Pancreas (tissue), 10 donors: ENCODE measurements at regions not wholly inside any gene's neighbourhood (a gene's known extent, or its start where the extent isn't known, plus 50 kb on each side); places are given as distances from the start of the nearest gene placed in this dataset.

ENCODE experiments used
- ATAC-seq, 4 donors: fragments of 200-7000 bp; cut with Tn5 transposase; one replicate each; pipeline versions ENCODE4 v1.8.0 to v1.9.1; 2020; ENCODE audit warnings: mild to moderate bottlenecking in 4 of 4, moderate library complexity in 4 of 4
- DNase-seq, 6 donors: peaks; one replicate each; pipeline ENCODE4 v3.0.0-alpha.2; 2020
- FAIRE-seq: peaks from 2 replicates; lab custom pipeline; 2012; peaks lifted over from hg19 to GRCh38; lab: Jason Lieb, UNC
- H3K27ac ChIP-seq, 4 donors: fragments of 200-600 bp; sonication (generic); 1 replicate in 3 of 4; 2 replicates in 1 of 4; pipeline versions ENCODE4 v1.5.0 to v1.8.0; 2020
- H3K27me3 ChIP-seq, 4 donors: fragments of 200-600 bp; one replicate each; pipeline ENCODE4 v1.8.0; 2021
- H3K36me3 ChIP-seq, 3 donors: fragments of 200-600 bp; sonication (generic) in 1 of 3; one replicate each; pipeline versions ENCODE4 v1.5.0 to v1.8.0; 2020 to 2021
- H3K4me1 ChIP-seq, 3 donors: fragments of 200-600 bp; one replicate each; pipeline ENCODE4 v1.8.0; 2021
- H3K4me3 ChIP-seq, 4 donors: fragments of 200-600 bp; sonication (generic) in 2 of 4; one replicate each; pipeline versions ENCODE4 v1.5.0 to v1.8.0; 2020 to 2021
- H3K9me3 ChIP-seq, 4 donors: fragments of 200-600 bp; one replicate each; pipeline ENCODE4 v1.8.0; 2021
- CTCF ChIP-seq, 4 donors: fragments of 200-600 bp; sonication (generic) in 3 of 4; IDR thresholded peaks; one replicate each; pipeline versions ENCODE4 v1.5.0 to v1.8.0; 2021; ENCODE audit warnings: antibody characterized with exemption in 4 of 4
- WGBS, 2 donors: extraction: QIAGEN DNeasy Blood & Tissue Kit; methylation state at CpG; one replicate each; pipeline ENCODE4 v1.1.7; 2013; 5-methylcytosine and 5-hydroxymethylcytosine counted together
- intact Hi-C, 3 donors: fragments of 100-400 bp; cut with DNase I; formaldehyde crosslinking; loops; one replicate each; pipeline versions ENCODE4 v1.11.1 to v1.14.2; 2022
- donor health status: healthy with polysubstance abuse.
- donor health status: DM: no; HTN: no; CAD: no; lungs with moderate emphysema.
- donor health status: DM: no; HTN: no; CAD: no.
- donor health status: control.
- donor health status: control.
- donor health status: Bipolar disorder and iron deficiency.
- donor health status: DM: yes; HTN: yes; CAD: no.
- donor health status: DM: no; HTN: no; CAD: no.
- donor health status: DM: no; HTN: no; CAD: no.
- donor health status: DM: yes; HTN: yes; CAD: no.

- Histone ChIP-seq H3K27me3 (no peaks in the 10 kb centered on the region), H3K27ac (no peak overlapping the region)
These were observed 86.2 kb upstream of the HTR2A start for GRCh38 chr13:46982856-46983582.

GRCh38 chr13:46975173-46975572, 78.3 kb upstream of the HTR2A start:
- FAIRE-seq = no peak
- ATAC-seq = no peak
- no peak overlapping the region for H3K27ac ChIP-seq
- DNase-seq = no peak
- H3K36me3 ChIP-seq = no peaks in the 10 kb centered on the region
- no peaks in the 10 kb centered on the region for H3K27me3 ChIP-seq
- TF ChIP-seq CTCF (IDR thresholded peaks at IDR 0.05) = no peak
- no peak overlapping the region for H3K4me3 ChIP-seq
- H3K4me1 ChIP-seq = no peaks in the 10 kb centered on the region
- intact Hi-C loops = no loop called here
- peaks cover 0 to 4% (median 0%) of the 10 kb centered on the region in 4 donors for H3K9me3 ChIP-seq

More at GRCh38 chr13:46982856-46983582, 86.2 kb upstream of the HTR2A start:
- no peak for DNase-seq
- H3K4me3 ChIP-seq = no peak overlapping the region
- no peak for FAIRE-seq
- intact Hi-C loops = loop anchor here in 1 of 3 donors (10.0 kb wide), 1 partner anchor 782 kb away; no protein-coding TSS in a partner anchor
- 56 to 75% methylated on average over 3 of the region's 3 CpGs for WGBS, 2 donors
- no peak for TF ChIP-seq CTCF (IDR thresholded peaks at IDR 0.05)
- ATAC-seq = no peak
- no peaks in the 10 kb centered on the region for H3K4me1 ChIP-seq
- no peaks in the 10 kb centered on the region for H3K9me3 ChIP-seq
- H3K36me3 ChIP-seq = no peaks in the 10 kb centered on the region

GRCh38 chr13:46968450-46968849, 71.6 kb upstream of the HTR2A start:
- 74 to 87% methylated on average over 2 of the region's 2 CpGs for WGBS, 2 donors
- no peaks in the 10 kb centered on the region for H3K4me1 ChIP-seq

GRCh38 chr13:46964789-46965527, 68.1 kb upstream of the HTR2A start:
- ATAC-seq (no peak), FAIRE-seq (no peak)
- TF ChIP-seq CTCF (IDR thresholded peaks at IDR 0.05) = no peak

More at GRCh38 chr13:46968450-46968849, 71.6 kb upstream of the HTR2A start:
- ATAC-seq = no peak
- no peak for TF ChIP-seq CTCF (IDR thresholded peaks at IDR 0.05)
- DNase-seq = no peak
- intact Hi-C loops = no loop called here
- Histone ChIP-seq H3K27ac (no peak overlapping the region), H3K4me3 (no peak overlapping the region), H3K36me3 (no peaks in the 10 kb centered on the region), H3K9me3 (no peaks in the 10 kb centered on the region), H3K27me3 (no peaks in the 10 kb centered on the region)
- FAIRE-seq = no peak

GRCh38 chr13:46963904-46964303, 67.1 kb upstream of the HTR2A start:
- Histone ChIP-seq H3K4me3 (no peak overlapping the region), H3K27ac (no peak overlapping the region), H3K4me1 (no peaks in the 10 kb centered on the region), H3K36me3 (no peaks in the 10 kb centered on the region), H3K9me3 (no peaks in the 10 kb centered on the region), H3K27me3 (no peaks in the 10 kb centered on the region)
- intact Hi-C loops = no loop called here
- no peak for DNase-seq
- FAIRE-seq = no peak
- WGBS, 2 donors = 79 to 88% methylated on average over 4 of the region's 4 CpGs
- ATAC-seq = no peak
- TF ChIP-seq CTCF (IDR thresholded peaks at IDR 0.05) = no peak

More at GRCh38 chr13:46964789-46965527, 68.1 kb upstream of the HTR2A start:
- no peaks in the 10 kb centered on the region for H3K4me1 ChIP-seq
- intact Hi-C loops = no loop called here
- H3K36me3 ChIP-seq = no peaks in the 10 kb centered on the region
- no peaks in the 10 kb centered on the region for H3K9me3 ChIP-seq
- 40 to 46% methylated on average over 2 of the region's 2 CpGs for WGBS, 2 donors
- H3K27ac ChIP-seq = no peak overlapping the region
- no peaks in the 10 kb centered on the region for H3K27me3 ChIP-seq
- H3K4me3 ChIP-seq = no peak overlapping the region
- DNase-seq = no peak
